ENCODE measurements at regions not wholly inside any gene's neighbourhood (a gene's known extent, or its start where the extent isn't known, plus 50 kb on each side); places are given as distances from the start of the nearest gene placed in this dataset.
"Not testable (repeated sequence)": the region's sequence is repeated elsewhere in the genome, so short reads cannot be mapped to it uniquely, and the experiment has no call there.

DNA sequence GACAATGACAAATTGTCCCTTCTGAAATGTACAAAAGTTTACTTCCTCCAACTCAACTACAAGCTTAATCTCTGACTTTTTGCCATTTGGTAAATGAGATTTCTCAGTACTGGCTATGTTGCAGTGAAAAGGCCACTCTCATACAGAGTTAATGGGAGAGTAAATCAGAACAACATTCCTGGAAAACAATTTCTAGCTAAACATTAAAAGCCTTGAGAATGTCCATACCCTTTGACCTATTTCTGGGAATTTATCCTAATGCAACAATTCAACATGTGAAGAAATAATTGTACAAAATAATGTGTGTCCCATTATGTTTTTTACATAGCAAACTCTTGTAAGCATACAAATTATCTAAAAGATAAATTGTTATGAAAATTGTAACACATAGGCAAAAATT lies 56.3 kb upstream of the SPEF2 start:
- no peak for DNase-seq

DNA sequence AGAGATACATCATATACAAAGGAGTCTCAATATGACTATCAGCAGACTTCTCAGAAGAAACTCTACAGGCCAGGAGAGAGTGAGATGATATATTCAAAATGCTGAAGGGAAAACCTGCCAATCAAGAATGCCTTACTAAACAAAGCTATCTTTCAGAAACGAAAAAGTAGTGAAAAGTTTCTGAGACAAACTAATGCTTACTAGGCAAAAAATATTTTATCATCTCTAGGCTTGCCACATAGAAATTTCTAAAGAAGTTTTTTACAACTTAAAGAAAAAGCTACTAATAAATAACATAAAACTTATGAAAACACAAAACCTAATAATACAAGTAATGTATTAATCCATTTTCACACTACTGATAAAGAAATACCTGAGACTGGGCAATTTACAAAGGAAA lies 59.9 kb upstream of the SPEF2 start:
- no peak for DNase-seq

- no peak for DNase-seq
Measured at GRCh38 chr5:35557199-35557598, 60.5 kb upstream of the SPEF2 start.

GRCh38 chr5:35554016-35554415 lies 63.6 kb upstream of the SPEF2 start:
- DNase-seq: no peak

- DNase-seq: no peak
Measured at GRCh38 chr5:35545190-35545589, 72.5 kb upstream of the SPEF2 start.

DNA sequence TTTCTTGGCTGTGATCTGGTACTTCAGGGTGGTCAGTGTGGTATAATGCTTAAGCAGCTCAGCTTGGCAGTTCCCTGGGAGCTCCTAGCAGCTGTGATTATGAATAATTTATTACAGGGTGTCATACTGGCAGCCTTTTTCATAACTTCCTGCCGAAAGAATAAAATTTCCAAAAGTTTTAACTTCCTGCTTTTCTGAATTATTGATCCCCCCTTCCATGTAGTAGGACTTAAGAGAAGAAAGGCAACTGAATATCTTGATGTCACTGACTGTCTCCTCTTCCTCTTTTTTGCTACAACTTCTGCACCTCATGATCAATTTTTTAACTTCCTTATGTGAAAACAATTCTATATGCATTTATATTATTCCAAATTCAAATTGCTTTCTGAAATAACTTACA lies 74.3 kb upstream of the SPEF2 start:
- no peak for DNase-seq

DNA sequence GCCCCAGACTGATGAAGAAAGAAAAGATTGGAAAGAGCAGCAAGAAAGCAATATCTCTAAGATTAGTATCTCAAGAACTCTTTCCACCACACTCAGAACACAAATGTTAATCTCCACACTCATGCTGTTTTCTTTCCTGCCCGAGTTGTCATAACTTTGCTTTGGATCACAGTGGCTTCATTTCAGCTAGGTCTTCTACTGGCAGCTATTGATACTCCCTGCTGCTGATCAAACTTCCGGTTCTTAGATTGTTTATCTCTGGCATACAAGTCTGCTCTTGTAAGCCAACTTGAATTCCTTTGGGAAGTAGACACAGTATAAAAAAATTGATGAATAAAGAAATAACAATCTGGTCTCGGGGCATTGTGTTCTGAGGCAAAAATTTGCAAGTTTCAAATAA lies 77.7 kb upstream of the SPEF2 start:
- no peak for DNase-seq

DNA sequence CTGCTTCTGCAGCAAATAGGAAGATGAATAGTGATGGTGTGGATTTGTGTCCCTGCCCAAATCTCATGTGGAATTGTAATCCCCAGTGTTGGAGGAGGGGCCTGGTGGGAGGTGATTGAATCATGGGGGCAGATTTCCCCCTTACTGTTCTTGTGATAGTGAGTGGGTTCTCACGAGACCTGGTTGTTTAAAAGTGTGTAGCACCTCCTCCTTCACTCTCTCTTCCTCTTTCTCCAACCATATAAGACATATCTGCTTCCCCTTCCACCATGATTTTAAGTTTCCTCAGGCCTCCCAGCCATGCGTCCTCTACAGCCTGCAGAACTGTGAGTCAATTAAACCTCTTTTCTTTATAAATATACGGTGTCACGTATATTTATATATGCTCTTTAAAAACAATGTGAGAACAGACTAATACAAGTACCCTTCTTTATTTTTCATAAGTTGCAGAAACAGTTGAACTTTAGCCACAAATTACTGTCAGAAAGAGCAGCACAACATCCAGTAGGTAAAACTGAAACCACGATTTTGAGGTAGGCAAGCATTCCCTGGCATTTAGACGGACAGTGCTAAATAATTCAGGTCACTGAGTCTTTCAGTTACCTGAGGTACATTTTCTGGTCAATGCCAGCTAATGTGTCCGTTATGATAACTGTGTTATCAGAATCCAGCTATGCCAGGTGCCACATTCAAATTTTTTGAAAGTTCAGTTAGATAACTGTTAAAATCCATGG lies 79.3 kb upstream of the SPEF2 start:
- no peak for DNase-seq

DNA sequence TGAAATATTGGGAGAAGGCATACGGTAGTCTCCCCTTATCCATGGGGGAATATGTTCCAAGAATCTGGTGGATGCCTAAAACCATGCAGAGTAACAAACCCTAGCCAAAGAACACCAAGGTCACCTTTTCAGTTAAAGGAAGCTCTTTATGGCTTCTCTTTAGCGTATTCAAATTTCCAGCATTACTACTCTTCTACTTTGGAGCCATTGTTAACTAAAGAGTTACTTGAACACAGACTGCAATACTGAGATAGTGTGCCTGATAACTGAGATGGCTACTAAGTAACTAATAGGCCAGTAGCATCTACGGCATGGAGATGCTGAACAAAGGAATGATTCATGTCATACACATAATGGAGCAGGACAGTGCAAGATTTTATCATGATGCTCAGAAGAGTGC lies 84.5 kb upstream of the SPEF2 start:
- DNase-seq: no peak

GRCh38 chr5:35531553-35531952 lies 86.1 kb upstream of the SPEF2 start:
- not testable (repeated sequence) for DNase-seq

- DNase-seq: no peak
Measured at GRCh38 chr5:35518104-35518503, 99.6 kb upstream of the SPEF2 start.

DNA sequence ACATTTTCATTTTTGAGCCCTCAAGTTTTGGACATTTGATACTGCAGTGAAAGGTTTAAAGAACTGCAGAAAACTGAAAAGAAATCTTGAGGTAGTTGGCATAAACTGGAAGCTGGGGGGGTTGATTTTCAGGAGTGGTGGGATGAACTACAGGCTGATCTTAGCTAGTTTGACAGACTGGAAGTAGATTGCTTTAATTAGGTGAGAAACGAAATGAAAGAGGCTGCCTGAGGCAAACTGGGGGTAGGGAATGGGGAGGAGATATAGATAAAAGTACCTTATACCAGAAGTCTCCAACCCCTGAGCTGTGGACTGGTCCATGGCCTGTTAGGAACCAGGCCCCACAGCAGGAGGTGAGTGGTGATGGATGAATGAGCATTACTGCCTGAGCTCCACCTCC lies 101.4 kb upstream of the SPEF2 start:
- no peak for DNase-seq

GRCh38 chr5:35513612-35514011 lies 104.1 kb upstream of the SPEF2 start:
- DNase-seq: no peak

DNA sequence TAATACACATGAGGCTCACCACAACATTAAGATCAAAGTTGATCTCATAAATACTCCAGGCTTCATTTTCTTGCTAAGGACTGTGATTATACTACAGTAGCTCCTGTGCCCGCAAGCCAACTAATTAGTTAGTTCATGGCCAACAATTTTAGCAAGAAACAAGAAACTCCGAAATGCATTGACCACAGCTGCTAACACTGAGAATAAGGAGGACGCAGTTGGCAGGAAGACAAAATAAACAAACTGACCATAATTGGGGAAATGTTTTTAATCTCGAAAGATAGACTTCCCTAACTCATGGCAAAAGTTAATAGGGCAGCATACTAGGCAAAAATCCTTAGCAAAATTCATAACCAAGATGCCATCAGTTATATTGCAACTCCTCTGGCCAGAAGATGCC lies 115.5 kb upstream of the SPEF2 start:
- no peak for DNase-seq

- DNase-seq: no peak
Measured at GRCh38 chr5:35488791-35489190, 128.9 kb upstream of the SPEF2 start.

DNA sequence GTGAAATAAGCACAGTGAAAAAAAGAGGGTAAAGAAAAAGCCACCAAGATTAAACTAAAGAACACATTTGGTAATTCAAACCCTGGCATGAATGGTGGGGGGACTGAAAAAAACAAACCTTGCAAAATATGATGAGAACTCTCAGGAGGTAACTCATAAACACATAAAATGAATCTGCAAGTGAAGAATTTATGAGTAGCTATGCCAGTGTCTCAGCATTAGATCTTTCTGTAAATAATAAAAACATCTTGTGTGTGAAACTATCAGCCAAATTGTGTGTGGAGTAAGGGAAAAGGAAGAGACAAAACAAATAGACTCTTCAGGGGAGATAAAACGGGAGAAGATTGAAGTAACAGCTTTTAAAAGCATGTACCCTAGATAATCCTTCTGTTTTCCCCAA lies 129.6 kb upstream of the SPEF2 start:
- DNase-seq: no peak

GRCh38 chr5:35487233-35488025 lies 130.2 kb upstream of the SPEF2 start:
- DNase-seq: no peak

DNA sequence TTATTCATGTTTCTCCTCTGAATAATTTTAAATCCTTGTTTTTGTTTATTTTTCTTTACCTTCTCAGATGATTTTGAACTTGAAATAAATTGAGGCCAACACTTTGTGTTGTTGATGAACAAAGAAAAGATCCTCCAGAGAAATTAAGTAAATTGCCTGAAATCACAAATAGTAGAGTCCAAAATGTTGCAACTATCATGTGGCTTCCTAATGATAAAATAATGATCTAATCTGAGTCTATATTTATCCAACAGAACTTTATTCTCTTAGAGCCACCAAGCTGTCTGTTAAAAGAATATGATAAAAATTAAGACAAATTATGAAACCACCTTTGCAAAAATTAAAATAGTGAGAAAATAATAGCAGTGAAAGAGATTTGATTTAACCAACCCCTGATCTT lies 132.2 kb upstream of the SPEF2 start:
- no peak for DNase-seq

DNA sequence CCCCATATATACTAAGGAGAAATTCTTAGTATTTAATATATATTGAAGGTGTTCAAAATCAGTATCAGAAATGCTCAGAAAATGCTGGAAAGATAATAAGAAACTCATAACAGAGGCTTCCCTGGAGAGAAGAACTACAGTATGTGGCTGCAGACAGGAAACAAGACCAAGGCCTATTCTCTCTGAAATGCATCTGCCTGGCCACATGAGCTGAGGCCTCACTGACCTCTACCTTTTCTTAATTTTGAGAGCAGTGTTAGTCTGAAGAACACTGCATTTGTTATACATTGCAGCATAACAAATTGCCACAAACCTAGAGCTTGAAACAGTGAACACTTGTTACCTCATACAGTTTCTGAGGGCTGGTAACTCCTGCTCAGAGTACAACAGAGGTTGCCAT lies 133.4 kb upstream of the SPEF2 start:
- no peak for DNase-seq

- no peak for DNase-seq
Measured at GRCh38 chr5:35483780-35484179, 133.9 kb upstream of the SPEF2 start.

DNA sequence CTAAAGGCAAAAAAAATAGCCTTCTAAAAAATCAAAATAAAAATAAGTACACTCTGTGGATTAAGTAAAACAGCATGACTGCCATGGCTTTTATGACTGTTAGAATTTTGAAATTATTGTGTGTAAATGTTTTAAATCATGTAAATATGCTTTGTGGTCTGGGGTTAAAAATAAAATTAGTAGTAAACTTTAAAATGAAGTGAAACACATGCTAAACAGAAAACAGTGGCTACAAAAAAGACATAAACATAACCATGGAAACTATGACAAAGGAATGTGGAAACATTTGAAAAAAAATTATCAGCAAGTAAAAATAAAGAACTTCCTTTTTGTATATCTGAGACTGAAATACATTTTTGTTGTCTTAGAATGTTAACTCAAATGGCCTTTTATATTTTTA lies 134.5 kb upstream of the SPEF2 start:
- no peak for DNase-seq

- DNase-seq: no peak
Measured at GRCh38 chr5:35482167-35482755, 135.4 kb upstream of the SPEF2 start.

GRCh38 chr5:35478856-35479682 lies 138.6 kb upstream of the SPEF2 start:
- no peak for DNase-seq

Measured in occipital lobe (tissue), 1 donor.